AG09309 (cell line): ENCODE measurements at regions not wholly inside any gene's neighbourhood (a gene's known extent, or its start where the extent isn't known, plus 50 kb on each side); places are given as distances from the start of the nearest gene placed in this dataset.

Experiments used
- DNase-seq: peaks from one replicate; pipeline ENCODE4 v3.0.0-alpha.2; 2010; ENCODE audit warnings: low read depth
- H3K4me3 ChIP-seq: 2 replicates; pipeline ENCODE4 v1.5.1; 2011; ENCODE audit warnings: mild to moderate bottlenecking, low read depth, low read length, moderate library complexity; ENCODE audit not compliant: control insufficient read depth
- CTCF ChIP-seq: IDR thresholded peaks from 2 replicates; pipeline ENCODE4 v1.5.1; 2011; ENCODE audit warnings: mild to moderate bottlenecking, low read depth, low read length, inconsistent platforms; ENCODE audit not compliant: insufficient read depth, control insufficient read depth; ENCODE audit errors: missing control alignments

DNA sequence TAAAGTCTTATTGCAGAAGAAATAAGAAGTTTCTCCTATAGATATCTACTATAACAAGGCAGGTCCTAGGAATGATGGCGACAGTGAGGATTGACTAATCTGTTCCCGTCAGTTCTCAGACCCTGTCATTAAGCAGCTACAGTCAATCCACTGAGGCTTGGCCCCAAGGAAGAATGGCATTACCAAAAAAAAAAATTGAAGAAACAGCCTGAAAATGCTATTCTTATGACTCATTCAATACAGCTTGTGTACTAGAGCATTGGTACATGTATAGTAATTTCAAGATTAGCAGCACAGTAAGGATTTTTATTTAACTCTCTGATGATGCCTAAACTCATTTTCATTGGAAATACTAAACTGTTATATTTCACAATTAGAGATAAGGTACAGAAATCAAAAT is 1096.1 kb upstream of the NXPH2 start:
- no peak for DNase-seq
- TF ChIP-seq CTCF = no peak
- H3K4me3 ChIP-seq = no peak overlapping the region

DNA sequence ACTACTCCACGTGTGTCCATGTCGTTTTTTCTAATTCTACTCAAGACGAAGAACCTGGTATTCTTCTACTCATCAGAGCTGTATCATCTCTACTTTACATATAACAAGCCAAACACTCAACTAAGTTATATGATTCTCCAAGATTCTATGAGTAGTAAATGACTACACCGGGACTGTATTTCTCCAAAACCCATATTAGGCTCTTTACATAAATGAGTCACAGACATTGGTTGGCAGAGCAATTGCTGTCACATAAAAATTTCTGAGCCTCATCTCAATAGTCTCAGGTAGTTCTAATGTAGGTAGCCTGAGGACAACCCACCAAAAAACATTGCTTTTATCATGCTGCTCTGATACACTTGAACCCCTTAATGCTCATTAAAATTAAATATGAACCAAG is 1092.3 kb upstream of the NXPH2 start:
- no peak for DNase-seq
- TF ChIP-seq CTCF = no peak

GRCh38 chr2:139872032-139872431 is 1091.8 kb upstream of the NXPH2 start:
- no peak overlapping the region for H3K4me3 ChIP-seq
- TF ChIP-seq CTCF = no peak
- DNase-seq = no peak

More for the DNA sequence above, 1092.3 kb upstream of the NXPH2 start:
- no peak overlapping the region for H3K4me3 ChIP-seq

- DNase-seq = no peak
- TF ChIP-seq CTCF = no peak
- H3K4me3 ChIP-seq = no peak overlapping the region
Measured at GRCh38 chr2:139867601-139868226, 1087.5 kb upstream of the NXPH2 start.

- DNase-seq = no peak
- TF ChIP-seq CTCF = no peak
- no peak overlapping the region for H3K4me3 ChIP-seq
Measured at GRCh38 chr2:139864821-139865302, 1084.7 kb upstream of the NXPH2 start.

DNA sequence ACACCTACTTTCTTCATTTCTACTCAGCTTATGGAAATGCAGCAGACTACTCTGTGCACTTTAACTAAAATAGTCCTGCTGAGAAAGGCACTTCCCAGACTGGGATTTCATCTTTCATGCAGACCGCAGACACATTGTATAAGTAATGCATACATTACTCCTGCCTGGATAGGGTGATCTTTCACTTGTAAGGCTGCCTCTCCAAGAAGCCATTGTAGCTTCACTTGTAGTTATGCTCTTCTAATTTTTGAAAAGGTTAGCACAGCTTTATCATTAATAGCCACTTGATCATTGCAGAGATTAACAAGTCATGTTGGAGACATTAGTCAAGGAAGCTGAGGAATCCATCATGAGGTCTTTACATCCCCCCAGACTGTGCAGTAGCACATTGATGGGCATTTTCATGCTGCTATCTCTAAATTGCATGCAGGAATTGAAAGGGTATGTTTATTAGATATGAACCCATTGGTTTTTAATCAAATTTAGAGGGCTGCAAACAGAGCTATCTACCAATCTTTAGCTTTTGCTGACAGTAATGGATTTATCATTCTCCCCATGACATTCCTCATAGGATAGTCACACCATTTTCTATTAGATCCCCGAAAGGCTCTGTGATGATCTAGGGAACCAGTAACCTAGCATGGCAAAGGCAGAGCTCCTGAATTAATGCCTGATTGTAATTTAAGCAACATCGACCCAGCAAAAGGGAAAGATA is 1074.7 kb upstream of the NXPH2 start:
- no peak overlapping the region for H3K4me3 ChIP-seq
- no peak for TF ChIP-seq CTCF
- no peak for DNase-seq
